Lung microvascular endothelial cell (primary cell): ENCODE measurements at regions not wholly inside any gene's neighbourhood (a gene's known extent, or its start where the extent isn't known, plus 50 kb on each side); places are given as distances from the start of the nearest gene placed in this dataset.

Experiments used
- DNase-seq, 2 donors: peaks; one replicate each; pipeline versions ENCODE4 v3.0.0 to v3.0.0-alpha.2; 2010; ENCODE audit warnings: low read depth in 2 of 2

- DNase-seq, result no peak
Observed at GRCh38 chr9:7242126-7242525, 484.4 kb downstream of the KDM4C start.

DNA sequence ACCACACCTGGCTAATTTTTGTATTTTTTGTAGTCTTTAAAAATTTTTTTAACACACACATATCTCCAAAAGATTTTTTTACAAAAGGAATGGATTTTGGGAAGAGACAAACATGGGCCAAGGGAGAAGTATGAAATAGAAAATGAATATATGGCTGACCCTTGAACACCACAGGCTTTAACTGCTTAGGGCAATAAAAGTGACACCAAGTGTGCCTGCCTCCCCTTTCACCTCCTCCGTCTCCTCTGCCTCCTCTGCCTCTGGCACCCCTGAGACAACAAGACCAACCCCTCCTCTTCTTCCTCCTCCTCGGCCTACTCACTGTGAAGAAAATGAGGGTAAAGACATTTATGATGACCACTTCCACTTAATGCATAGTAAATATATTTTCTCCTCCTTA, 483.9 kb downstream of the KDM4C start:
- DNase-seq, result no peak

DNA sequence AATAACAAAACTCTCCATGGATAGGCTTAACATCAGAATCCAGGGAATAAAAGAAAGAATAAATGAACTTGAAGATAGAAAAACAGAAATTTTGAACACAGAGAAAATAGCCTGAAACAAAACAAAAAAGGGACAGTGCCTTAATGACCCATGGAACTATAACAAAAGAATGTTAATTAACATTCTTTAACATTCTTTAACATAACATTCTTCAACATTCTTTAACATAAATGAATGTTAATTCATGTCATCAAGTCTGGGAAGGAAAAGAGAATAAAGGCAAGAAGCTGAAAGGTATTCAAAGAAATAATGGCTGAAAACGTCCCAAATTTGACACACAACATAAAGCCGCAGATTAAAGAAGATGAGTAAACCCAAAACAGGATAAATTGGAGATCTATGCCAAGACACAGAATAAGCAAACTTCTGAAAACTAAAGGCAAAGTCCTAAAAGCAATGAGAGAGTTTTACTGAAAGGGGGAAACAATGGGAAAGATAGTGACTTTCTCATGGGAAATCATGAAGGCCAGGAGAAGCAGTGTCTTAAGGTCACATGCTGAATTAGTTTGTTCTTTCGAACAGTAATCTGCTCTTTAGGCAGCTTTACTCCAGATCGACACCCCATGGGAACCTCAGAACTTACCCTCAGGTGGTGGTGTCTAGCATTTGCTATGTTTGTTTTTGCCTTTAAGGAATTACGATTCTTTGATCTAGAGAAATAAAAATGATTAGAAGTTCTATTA, 483.0 kb downstream of the KDM4C start:
- DNase-seq, result no peak

- no peak for DNase-seq
Observed at GRCh38 chr9:7239708-7240107, 481.9 kb downstream of the KDM4C start.

GRCh38 chr9:7238247-7238637, 480.5 kb downstream of the KDM4C start:
- no peak for DNase-seq

GRCh38 chr9:7237473-7238246, 479.9 kb downstream of the KDM4C start:
- no peak for DNase-seq

GRCh38 chr9:7236186-7236585, 478.4 kb downstream of the KDM4C start:
- no peak for DNase-seq

DNA sequence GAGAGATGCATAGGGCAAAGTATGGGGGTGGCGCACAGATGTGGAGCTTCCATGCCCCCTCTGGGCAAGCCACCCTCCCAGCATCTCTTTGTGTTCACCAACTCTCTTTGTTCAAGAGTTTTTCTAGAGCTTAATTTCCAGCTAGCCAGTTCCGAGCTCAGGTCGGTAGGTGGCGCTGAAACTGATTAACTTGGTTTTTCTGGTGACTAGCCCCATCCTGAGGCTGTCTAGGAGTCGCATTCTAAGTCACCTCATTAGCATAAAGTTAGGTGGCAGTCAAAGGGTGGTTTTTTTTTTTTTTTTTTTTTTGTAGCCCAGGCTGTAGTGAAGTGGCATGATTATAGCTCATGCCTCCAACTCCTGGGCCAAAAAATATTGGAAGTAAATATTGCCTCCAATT, 476.4 kb downstream of the KDM4C start:
- DNase-seq, result peak; percentile 49

DNA sequence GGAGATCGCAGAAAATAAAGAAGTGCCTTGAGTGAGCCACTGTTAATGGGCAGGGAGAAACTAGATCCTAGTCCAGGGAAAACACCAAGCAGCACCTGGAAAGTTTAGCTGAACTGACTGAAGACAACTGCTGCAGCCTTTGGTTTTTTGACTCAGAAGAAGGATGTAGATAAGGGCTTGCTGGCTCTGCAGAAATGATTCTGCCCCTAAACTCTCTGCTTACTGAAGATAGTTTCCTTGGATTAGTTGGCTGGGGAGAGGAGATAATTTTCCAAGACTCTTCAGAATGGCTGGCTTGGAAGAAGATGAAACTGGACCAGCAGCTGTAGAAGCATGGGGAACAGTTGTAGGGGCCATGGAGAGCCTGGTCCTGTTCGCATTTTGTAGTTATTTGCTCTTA, 471.8 kb downstream of the KDM4C start:
- DNase-seq, result no peak

GRCh38 chr9:7228726-7229125, 471.0 kb downstream of the KDM4C start:
- no peak for DNase-seq

DNA sequence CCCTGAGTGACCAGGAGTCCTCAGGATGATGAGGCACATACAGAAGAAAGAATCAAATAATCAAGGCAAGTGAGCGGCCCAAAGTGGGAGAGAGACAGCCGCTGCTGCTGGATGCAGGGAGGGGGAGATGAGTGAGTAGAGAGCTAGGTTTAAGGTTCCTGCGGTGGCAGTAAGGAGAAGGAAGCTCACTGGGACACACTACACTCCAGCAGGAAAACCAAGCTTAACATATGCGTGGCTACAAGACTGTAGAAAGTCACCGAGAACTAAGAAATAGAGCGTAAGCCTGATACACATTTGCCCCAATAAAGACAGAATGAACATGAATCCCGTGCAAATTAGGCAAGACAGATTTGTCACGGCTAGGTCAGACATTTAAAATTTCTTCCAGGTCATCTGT, 470.2 kb downstream of the KDM4C start:
- DNase-seq, result no peak

GRCh38 chr9:7226007-7226640, 468.4 kb downstream of the KDM4C start:
- DNase-seq, result no peak
